HG02642 (cell line): ENCODE measurements at regions not wholly inside any gene's neighbourhood (a gene's known extent, or its start where the extent isn't known, plus 50 kb on each side); places are given as distances from the start of the nearest gene placed in this dataset.

Experiments used
- ATAC-seq: cut with Tn5 transposase; IDR thresholded peaks from one replicate; pipeline ENCODE4 v1.9.1; 2021; ENCODE audit warnings: mild to moderate bottlenecking; ENCODE audit not compliant: unreplicated experiment, poor library complexity

DNA sequence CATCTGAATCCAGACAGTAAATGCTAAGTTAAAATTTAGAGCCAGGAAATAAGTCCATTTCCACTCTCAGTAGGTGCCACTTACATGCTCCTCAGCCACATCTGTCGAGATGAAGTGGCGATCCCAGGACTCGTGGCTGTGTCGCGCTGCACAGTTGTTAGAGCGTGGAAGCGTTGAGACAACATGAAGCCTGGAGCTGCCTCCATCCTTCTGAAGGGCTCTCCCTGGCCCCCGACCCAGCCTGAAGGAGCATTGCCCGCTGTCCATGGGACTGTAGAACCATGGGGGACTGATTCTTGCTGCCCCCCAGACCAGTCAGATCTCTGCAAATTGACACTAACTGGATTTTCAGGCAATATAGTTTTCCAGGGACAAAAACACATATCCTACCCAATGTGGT, 58.9 kb downstream of the IRX1 start:
- ATAC-seq = no peak

DNA sequence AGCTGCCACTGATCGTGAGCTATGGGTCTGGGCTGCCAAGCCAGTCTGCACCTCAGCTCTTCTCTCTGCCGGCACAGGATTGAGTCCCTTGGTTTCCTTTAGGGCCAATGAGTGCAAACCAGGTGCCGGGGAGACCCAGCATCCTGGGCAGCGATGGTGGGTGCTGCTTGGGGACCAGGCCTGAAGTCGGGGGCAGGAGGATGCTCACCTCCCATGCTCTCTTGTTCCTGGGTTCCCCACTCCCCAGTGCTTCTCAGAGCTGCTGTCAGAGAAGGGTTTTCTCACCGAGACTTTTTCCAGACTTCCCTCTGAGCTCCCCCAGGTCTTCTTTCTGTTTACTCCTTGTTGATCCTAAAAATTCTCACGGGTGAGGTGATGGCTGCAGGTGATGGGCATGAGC, 61.2 kb downstream of the IRX1 start:
- ATAC-seq = no peak

DNA sequence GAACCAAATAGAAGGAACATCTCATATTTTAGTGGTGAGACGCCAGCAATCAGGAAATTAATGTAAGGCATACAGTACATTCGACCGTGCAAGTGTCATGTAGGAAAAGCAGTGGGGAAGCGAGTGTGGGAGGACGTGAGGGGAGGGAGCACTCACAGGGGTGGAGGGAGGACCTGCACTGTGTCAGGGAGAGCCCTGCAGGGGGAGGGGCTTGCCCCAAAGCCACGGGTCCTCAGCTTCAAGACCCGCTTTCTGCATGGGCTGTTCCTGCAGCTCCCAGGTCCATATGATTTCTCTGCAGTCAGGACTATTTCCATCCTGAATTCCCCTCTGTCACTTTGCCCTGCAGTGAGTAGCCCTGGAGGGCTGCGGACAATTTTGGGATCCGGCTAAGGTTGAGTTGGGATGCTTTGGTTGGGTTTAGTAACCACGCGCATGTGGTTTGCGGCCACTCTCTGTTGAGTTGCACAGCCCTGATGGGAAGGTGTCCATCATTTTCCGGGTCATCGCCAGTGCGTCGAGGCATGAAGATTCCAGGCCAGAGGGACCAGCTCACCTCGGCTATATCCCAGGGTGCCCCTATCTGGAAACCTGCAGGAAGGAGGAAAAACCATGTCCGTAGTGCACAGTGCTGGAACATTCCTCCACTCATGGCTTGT, 61.9 kb downstream of the IRX1 start:
- no peak for ATAC-seq

DNA sequence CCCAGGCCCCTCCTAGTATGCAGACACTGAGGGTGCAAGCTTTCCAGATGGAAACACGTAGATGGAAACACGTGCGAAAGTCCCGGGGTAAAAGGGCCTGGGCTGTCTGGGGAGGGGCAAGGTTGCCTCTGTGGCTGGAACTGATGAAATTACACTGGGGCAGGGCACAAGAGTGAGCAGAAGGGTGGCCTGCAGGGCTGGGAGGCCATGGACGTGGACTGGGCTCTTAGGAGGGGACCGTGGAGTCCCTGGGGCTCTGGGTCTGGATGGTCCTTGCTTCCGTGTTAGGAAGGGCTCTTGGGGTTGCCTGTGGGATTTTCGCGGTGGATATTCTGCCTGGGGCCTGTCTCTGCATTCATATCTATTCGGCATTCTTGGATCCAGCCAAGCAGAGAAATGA, 63.3 kb downstream of the IRX1 start:
- no peak for ATAC-seq

DNA sequence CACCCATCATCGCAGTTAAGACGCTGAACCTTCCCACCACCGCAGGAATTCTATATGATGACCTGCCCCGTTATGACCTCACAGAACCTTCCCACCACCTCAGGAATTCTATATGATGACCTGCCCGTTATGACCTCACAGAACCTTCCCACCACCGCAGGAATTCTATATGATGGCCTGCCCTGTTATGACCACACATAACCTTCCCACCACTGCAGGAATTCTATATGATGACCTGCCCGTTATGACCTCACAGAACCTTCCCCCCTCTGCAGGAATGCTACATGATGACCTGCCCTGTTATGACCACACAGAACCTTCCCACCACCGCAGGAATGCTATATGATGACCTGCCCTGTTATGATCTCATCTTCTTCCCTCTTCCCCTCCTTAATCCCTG, 64.3 kb downstream of the IRX1 start:
- ATAC-seq = no peak

DNA sequence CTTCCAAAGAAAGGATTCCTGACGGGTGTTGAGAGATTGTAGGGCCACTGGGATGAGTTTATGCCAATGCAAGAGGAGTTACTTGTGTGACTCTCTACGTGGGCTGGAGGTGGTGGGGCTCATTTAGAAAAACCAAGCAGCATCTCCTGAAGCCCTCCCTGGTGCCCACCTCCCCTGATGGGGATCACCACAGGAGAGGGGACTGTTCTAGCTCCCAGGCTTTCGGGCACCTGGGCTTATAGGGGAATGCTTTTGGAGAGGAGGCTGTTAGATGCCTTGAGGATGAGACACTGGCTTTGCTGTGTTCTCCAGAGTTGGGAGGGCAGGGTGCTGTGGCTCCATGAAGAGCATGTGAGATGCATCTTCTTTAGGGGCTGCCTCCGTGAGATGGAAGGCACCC, 65.0 kb downstream of the IRX1 start:
- ATAC-seq = no peak

DNA sequence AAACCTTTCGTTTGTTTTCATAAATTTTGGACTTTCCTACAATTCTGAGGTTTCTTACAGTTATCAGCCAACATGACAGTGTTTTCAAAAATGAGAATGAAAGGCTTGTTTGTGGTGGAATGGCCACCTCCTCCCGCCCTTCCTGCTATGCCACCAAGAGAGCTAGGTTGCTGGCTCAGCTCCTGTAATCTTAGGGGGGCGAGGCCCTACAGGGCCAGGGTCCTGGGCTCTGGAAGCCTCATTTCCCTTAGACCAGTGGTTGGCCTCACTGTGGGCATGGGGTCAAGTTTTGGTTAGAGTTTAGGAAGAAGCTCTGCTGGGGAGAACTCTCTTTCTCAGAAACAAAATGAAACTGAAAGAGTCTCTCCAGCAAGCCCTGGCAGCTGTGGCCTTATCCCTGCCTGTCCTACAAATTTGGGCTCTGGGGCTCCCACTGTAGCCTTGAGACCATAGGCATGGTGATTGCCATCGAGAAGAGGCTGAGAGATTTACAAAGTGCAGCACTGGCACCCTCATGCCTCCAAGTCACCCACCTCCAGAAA, 66.2 kb downstream of the IRX1 start:
- ATAC-seq = no peak

DNA sequence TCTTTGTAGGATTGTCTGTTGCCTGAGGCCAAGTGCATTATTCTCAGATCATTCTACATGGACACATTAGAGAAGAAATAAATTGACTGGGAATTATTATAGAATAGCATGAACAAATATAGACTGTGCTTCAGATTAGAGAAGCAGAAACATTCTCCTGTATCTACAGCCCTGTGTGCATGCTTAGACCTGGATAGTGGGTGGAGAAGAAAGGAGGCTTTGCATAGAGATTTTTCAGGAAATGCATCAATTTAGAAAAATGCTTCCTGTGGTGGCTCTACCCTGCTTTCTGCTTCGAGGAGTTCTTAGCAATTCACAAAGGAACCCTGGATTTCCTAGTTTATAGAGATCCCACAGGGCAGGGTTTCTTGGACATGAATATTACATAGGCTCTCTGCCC, 66.7 kb downstream of the IRX1 start:
- no peak for ATAC-seq

DNA sequence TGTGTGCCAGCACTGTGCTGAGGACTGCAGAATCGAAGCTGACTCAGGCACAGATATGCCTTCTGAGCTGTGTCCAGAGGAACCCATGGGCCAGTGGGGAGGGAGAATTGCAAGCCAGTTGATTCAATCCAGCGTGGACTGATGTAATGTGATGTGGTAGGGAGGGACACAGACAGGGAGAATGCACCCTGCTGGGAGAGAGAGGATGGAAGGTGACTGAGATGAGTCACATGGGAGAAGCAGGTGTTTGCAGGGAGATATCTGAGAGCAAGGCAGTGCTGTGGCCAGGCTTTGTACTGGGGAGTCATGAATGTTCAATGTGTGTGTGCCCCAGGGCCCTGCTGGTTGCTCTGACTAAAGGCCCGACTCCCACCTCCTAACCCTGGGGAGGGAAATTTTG, 75.7 kb downstream of the IRX1 start:
- ATAC-seq = no peak

DNA sequence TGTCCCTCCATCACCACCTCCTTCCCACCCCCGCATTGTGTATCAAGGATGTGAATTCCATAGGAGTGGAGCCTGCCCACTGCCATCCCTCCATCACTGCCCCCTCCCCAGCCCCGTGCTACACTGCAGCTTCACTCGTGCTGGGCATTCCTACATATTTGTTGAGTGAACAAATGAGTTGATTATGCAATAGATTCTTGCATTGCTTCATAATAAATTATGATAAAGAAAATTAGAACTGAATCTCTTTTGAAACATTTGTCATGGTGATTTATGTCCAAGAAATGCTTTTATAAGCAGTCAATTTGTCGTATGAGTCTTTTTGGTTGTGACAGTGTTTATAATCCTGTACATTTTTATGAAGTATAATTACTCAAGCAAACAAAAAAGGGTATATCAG, 83.2 kb downstream of the IRX1 start:
- ATAC-seq = no peak

DNA sequence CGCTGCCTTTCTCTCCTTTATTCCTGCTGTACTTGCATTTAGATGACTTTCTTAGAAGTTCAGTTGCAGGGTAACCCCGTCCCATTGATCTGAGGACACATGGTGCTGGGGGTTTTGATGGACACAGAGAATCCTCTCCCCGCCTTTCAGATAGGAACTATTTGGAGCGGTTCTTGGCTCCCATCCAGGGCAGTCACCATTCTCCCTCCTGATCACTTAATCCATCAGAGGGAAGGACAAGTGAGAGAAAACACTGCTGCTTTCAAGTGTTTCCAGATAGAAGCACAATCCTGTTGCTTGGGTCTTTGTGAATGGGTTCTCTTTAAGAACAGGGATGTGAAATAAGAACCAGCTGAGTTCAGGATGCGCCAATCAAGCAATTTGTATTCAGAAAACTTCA, 85.2 kb downstream of the IRX1 start:
- ATAC-seq = no peak

DNA sequence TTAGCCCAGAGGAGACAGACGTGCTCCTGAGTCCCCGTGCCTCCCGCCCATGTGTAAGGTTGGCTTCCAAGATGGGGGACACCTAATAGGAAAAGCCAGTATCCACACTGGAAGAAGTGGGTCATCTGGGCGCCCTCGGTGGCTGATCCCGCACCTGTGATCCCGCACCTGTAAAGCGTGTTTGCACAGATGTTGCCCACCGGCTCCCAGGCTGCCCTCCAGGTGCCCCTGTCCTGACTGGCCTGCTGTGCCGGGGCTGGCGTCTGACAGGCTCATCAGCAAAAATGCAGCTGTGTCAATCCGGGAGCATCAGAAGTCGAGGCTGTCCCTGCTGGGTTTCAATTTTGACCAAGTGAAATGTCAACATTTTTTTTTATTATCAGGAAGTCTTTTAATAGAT, 88.5 kb downstream of the IRX1 start:
- ATAC-seq = no peak

DNA sequence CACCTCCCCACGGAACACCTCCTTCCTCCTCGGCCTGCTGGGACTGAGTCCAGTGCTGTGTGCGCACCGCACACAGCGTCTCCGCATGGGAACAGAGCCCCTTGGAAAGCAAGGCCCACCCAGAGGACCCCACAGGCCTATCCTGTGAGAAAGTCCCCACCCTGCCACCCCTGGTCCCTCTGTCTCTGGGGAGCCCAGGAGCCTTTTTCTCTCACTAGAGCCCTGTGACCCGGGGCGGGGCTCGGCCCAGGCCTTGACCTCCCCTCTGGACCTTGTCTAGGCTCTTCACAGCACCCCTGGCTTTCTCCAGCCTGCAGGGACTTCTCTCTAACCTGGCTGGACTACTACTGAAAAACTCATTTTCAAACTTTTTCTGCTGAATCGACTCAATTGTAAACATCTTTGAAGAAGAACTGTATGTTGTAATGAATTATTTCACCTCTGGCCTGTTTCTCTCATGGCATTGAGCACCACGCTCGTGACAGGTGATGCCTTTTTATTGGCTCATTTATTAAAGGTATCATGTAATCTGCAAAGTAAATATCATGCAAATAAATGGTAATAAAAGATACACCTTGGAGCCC, 89.2 kb downstream of the IRX1 start:
- no peak for ATAC-seq

DNA sequence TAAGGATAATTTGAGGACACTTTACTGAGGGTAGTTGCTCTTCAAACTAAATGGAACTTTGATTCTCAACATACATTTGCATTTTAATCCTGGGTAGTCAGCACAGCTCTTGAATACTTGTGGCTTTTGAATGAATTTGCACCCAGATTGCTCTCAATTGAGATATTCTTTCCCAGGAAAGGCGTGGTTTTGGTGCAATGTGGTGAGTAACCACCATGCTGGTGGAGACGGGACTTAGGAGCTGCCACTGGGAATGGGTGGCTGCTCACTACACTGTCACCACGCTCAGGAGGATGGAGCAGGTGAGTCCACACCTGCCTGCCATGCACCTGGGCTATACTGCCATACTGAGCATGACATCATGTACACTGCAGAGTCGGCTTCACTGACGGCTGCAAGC, 99.2 kb downstream of the IRX1 start:
- no peak for ATAC-seq

DNA sequence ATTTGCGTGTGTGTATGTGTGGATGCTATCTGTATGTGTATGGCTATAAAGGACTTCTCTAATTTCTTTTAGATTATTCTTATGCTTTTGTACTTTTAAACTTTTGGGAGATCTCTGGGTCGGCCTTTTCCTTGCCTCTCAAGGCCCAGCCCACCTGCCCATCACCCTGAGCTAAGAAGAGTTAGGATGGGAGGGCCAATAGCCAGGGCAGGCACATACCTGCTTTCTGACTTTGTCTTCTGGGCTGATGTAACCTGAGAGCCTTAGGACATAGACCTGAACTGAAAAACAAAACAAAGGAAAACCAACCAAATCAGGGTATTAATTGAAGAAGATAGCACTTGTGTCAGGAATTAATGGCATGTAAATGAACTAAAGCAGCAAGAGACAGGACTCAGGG, 100.2 kb downstream of the IRX1 start:
- ATAC-seq = no peak

DNA sequence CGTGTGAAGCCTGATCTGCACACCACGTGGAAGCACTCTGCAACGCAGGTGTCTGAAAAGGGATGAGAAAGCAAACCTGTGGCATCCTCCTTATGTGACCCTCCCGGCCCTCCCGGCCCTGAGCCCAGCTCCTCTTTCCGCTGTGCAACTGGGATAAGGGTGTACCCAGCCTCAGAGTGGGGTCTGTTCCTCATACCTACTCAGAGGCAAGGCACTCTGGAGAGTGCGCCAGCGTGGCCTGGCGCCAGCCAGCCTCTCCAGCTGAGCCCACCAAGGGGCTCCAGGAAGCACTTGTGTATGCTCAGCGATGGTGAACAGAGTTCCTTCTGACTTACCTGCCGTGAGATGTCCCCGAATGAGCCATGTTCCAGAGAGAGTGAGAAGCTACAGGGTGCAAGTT, 102.8 kb downstream of the IRX1 start:
- no peak for ATAC-seq

DNA sequence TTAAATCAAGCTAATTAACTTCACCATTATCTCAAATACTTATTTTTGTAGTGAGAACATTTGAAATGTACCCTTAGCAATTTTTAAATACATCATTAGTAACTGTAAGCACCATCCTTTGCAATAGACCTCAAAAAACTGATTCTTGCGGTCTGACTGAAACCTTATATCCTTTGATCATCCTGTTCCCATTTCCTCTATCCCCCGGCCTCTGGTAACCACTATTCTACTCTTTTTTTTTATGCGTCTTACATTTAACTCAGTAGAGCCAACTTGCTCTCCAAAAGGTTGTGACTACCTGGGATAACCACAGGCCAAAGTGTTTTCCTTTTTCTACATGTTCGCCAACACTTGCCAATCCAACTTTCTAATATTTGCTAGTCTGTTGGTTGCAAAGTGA, 106.1 kb downstream of the IRX1 start:
- ATAC-seq = no peak

DNA sequence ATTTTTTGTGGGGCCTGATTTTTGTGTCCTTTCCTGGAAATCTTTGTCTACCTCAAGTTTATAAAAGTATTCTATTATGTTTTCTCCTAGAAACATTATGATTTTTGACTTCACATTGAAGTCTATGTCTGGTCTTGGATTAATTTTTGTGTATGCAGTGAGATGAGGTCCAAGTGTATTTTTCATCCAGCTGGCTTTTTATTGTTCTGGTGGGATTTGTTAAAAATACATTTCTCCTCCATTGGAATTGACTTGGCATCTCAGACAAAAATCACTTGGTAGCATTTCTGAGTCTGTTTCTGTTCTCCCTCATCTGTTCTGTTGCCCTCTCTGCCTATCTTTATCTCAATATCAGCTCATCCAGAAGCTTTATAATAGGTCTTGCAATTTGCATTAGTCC, 109.0 kb downstream of the IRX1 start:
- ATAC-seq = no peak

DNA sequence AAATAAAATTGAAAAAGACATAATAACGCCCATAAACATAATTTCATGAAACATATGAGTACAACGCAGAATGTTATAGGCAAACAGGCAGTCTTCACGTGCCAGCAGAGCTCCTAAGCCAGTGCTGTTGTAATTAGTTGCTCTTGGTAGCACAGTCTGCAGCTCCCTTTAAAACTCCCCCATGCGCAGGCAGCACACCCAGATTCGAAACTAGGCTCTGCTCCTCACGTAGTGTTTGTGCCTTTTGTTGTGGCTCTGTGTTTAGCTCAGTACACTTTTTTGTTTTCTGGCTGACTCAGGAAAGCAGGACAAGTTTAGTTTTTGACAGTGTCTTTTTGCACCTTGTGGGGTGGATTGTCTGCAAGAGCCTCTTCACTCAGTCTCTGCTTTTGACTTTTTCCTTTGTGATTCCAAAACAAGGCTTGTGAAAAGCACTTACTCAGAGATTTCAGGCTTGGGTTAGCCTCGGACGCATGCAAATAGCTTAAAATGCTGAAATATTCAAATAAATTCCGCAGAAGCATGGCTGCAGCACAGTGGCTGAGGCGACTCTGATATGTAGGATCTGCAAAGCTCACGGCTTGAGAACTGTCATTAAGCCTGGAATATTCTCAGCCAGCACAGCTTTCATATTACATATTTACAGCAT, 113.6 kb downstream of the IRX1 start:
- ATAC-seq = no peak

DNA sequence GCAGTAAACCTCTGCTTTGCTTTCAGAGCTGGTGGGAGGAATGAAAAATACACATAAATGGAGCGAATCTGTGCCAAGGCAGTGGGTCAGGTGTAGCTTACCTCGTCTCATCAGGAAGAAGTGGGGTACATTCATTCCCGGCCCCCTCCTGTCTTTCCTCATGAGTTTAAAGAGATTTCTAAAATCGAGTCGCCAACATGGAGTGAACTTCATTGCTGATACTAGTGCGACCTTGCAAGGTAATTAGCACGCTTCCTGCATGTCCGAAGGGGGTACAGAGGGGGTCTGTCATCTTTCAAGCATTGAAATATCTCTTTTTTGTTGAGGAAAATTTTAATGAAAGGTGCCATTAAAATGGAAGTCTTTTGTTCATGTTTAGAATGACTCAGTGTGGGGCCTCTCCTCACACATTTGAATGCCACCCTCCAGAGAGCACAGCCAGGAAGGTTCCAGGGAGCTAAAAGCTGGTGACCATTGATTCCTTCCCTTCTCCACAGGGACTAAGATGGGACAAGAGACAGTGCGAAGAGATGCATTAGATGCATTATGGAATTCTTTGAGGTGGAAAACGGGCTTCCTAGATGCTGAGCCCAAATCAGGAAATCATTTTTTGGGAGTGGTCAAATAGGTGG, 114.2 kb downstream of the IRX1 start:
- ATAC-seq = no peak

DNA sequence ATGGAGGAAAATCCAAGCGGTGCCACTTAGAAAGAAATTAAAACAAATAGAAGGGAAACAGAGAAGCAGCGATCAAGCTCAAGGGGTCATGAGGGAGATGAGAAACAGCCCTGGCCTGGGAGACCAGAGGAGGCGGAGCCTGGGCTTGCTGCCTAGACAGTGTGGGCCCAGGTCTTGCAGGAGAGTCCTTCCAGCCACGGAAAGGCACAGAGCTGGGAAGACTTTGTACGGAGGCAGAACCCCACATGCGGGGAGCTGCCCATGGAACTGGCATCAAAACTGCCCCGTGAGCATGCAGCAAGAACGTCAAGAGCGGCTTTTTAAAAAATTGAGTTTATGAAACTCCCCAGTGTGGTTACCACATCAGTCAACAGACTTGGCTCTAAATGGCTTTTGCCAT, 119.4 kb downstream of the IRX1 start:
- no peak for ATAC-seq
